ENCODE measurements at regions not wholly inside any gene's neighbourhood (a gene's known extent, or its start where the extent isn't known, plus 50 kb on each side); places are given as distances from the start of the nearest gene placed in this dataset.
"Not testable (repeated sequence)": the region's sequence is repeated elsewhere in the genome, so short reads cannot be mapped to it uniquely, and the experiment has no call there.

- no peak for DNase-seq
These were observed 463.7 kb upstream of the FSIP2 start for GRCh38 chr2:185274718-185275484.

- not testable (repeated sequence) for DNase-seq
These were observed 462.6 kb upstream of the FSIP2 start for GRCh38 chr2:185275979-185276378.

- DNase-seq, result no peak
These were observed 459.8 kb upstream of the FSIP2 start for GRCh38 chr2:185278761-185279160.

GRCh38 chr2:185279999-185280398, 458.6 kb upstream of the FSIP2 start:
- DNase-seq, result no peak

- no peak for DNase-seq
These were observed 453.9 kb upstream of the FSIP2 start for GRCh38 chr2:185284696-185285095.

GRCh38 chr2:185290012-185290411, 448.6 kb upstream of the FSIP2 start:
- DNase-seq, result not testable (repeated sequence)

- peak; percentile 6 for DNase-seq
These were observed 447.5 kb upstream of the FSIP2 start for GRCh38 chr2:185291035-185291647.

- no peak for DNase-seq
These were observed 438.7 kb upstream of the FSIP2 start for GRCh38 chr2:185299867-185300266.

- DNase-seq, result no peak
These were observed 432.5 kb upstream of the FSIP2 start for GRCh38 chr2:185306119-185306518.

GRCh38 chr2:185316383-185316782, 422.2 kb upstream of the FSIP2 start:
- DNase-seq, result no peak

- DNase-seq, result no peak
These were observed 420.3 kb upstream of the FSIP2 start for GRCh38 chr2:185318271-185318724.

GRCh38 chr2:185335879-185336278, 402.7 kb upstream of the FSIP2 start:
- DNase-seq, result no peak

- DNase-seq, result no peak
These were observed 401.6 kb upstream of the FSIP2 start for GRCh38 chr2:185337033-185337432.

GRCh38 chr2:185338104-185338503, 400.5 kb upstream of the FSIP2 start:
- DNase-seq, result no peak

- DNase-seq, result no peak
These were observed 391.2 kb upstream of the FSIP2 start for GRCh38 chr2:185347445-185347844.

GRCh38 chr2:185360776-185361175, 377.8 kb upstream of the FSIP2 start:
- no peak for DNase-seq

GRCh38 chr2:185372188-185372587, 366.4 kb upstream of the FSIP2 start:
- no peak for DNase-seq

GRCh38 chr2:185373229-185373628, 365.4 kb upstream of the FSIP2 start:
- no peak for DNase-seq

- no peak for DNase-seq
These were observed 363.7 kb upstream of the FSIP2 start for GRCh38 chr2:185374878-185375277.

GRCh38 chr2:185375731-185376130, 362.9 kb upstream of the FSIP2 start:
- DNase-seq, result no peak

- no peak for DNase-seq
These were observed 357.0 kb upstream of the FSIP2 start for GRCh38 chr2:185381631-185382030.

- DNase-seq, result no peak
These were observed 353.6 kb upstream of the FSIP2 start for GRCh38 chr2:185384822-185385560.

- DNase-seq, result no peak
These were observed 350.4 kb upstream of the FSIP2 start for GRCh38 chr2:185388226-185388625.

- no peak for DNase-seq
These were observed 347.1 kb upstream of the FSIP2 start for GRCh38 chr2:185391543-185391942.
